Upper lobe of left lung (tissue), 6 donors: ENCODE measurements at regions not wholly inside any gene's neighbourhood (a gene's known extent, or its start where the extent isn't known, plus 50 kb on each side); places are given as distances from the start of the nearest gene placed in this dataset.

ENCODE experiments used
- ATAC-seq, 2 donors: fragments of 200-7000 bp; cut with Tn5 transposase; one replicate each; pipeline ENCODE4 v1.9.1; 2022; ENCODE audit warnings: mild to moderate bottlenecking in 2 of 2, moderate library complexity in 2 of 2; ENCODE audit not compliant: low FRiP score in 2 of 2
- DNase-seq, 2 donors: peaks; one replicate each; pipeline ENCODE4 v3.0.0-alpha.2; 2019 to 2020
- H3K27ac ChIP-seq, 4 donors: fragments of 200-600 bp; sonication (generic); one replicate each; pipeline ENCODE4 v1.5.1; 2016 to 2019
- H3K27me3 ChIP-seq, 4 donors: fragments of 200-600 bp; sonication (generic); one replicate each; pipeline ENCODE4 v1.5.1; 2017 to 2019
- H3K36me3 ChIP-seq, 4 donors: fragments of 200-600 bp; sonication (generic); one replicate each; pipeline ENCODE4 v1.5.1; 2016 to 2019
- H3K4me1 ChIP-seq, 4 donors: fragments of 200-600 bp; sonication (generic); one replicate each; pipeline ENCODE4 v1.5.1; 2018 to 2019
- H3K4me3 ChIP-seq, 4 donors: fragments of 200-600 bp; sonication (generic); one replicate each; pipeline ENCODE4 v1.5.1; 2017 to 2019; ENCODE audit warnings: mild to moderate bottlenecking in 2 of 4, moderate library complexity in 1 of 4
- H3K9me3 ChIP-seq, 4 donors: fragments of 200-600 bp; sonication (generic); one replicate each; pipeline ENCODE4 v1.5.1; 2018 to 2019
- CTCF ChIP-seq, 6 experiments: fragments of 450-650 bp in 4 of 6; fragments of 200-600 bp in 2 of 6; sonication (generic) in 2 of 6; IDR thresholded peaks; one replicate each; pipeline ENCODE4 v1.5.1; 2016 to 2019; ENCODE audit warnings: antibody characterized with exemption in 6 of 6
- EP300 ChIP-seq, 4 donors: sonication (generic); formaldehyde crosslinking; IDR thresholded peaks; one replicate each; pipeline ENCODE4 v1.5.1; 2017; ENCODE audit warnings: antibody characterized with exemption in 4 of 4, control low read depth in 2 of 4
- POLR2A ChIP-seq, 4 donors: fragments of 450-650 bp; IDR thresholded peaks; one replicate each; pipeline ENCODE4 v1.5.1; 2016 to 2017; ENCODE audit warnings: antibody characterized with exemption in 4 of 4, mild to moderate bottlenecking in 2 of 4
- POLR2AphosphoS5 ChIP-seq, 2 donors: sonication (generic); formaldehyde crosslinking; IDR thresholded peaks; one replicate each; pipeline ENCODE4 v1.5.1; 2017; ENCODE audit warnings: antibody characterized with exemption in 2 of 2
- WGBS, 2 donors: methylation state at CpG; one replicate each; pipeline ENCODE4 v1.1.5; 2017 to 2018; 5-methylcytosine and 5-hydroxymethylcytosine counted together
- donor health status: DM: no; HTN: no; CAD: no; lungs with moderate emphysema.
- donor health status: DM: no; HTN: yes; CAD: no; lungs with severe emphysema.

- no peaks in the 10 kb centered on the region for H3K27me3 ChIP-seq
- H3K27ac ChIP-seq: no peak overlapping the region
- ATAC-seq: no peak
- DNase-seq: no peak
- no peaks in the 10 kb centered on the region for H3K9me3 ChIP-seq
- H3K4me1 ChIP-seq: no peaks in the 10 kb centered on the region
- no peaks in the 10 kb centered on the region for H3K36me3 ChIP-seq
- TF ChIP-seq POLR2AphosphoS5 (IDR thresholded peaks at IDR 0.05) (no peak), POLR2A (IDR thresholded peaks at IDR 0.05) (no peak), CTCF (IDR thresholded peaks at IDR 0.05) (no peak), EP300 (IDR thresholded peaks at IDR 0.05) (no peak)
- WGBS, 2 donors: 77 to 85% methylated on average over 7 to 10 of the region's 10 CpGs
- H3K4me3 ChIP-seq: no peak overlapping the region
Observed at GRCh38 chr16:9203956-9204355, 112.5 kb downstream of the HAPSTR1 start.

- Histone ChIP-seq H3K36me3 (no peaks in the 10 kb centered on the region), H3K4me1 (no peaks in the 10 kb centered on the region), H3K9me3 (no peaks in the 10 kb centered on the region), H3K27ac (no peak overlapping the region), H3K4me3 (no peak overlapping the region), H3K27me3 (no peaks in the 10 kb centered on the region)
- 71 to 73% methylated on average over 2 of the region's 2 CpGs for WGBS, 2 donors
- DNase-seq: no peak
- ATAC-seq: no peak
- TF ChIP-seq POLR2AphosphoS5 (IDR thresholded peaks at IDR 0.05) (no peak), CTCF (IDR thresholded peaks at IDR 0.05) (no peak), POLR2A (IDR thresholded peaks at IDR 0.05) (no peak), EP300 (IDR thresholded peaks at IDR 0.05) (no peak)
Observed at GRCh38 chr16:9205661-9206060, 114.2 kb downstream of the HAPSTR1 start.

- DNase-seq (no peak), ATAC-seq (no peak)
- WGBS, 2 donors: 73 to 77% methylated on average over 3 of the region's 3 CpGs
- Histone ChIP-seq H3K9me3 (no peaks in the 10 kb centered on the region), H3K4me3 (no peak overlapping the region), H3K27ac (no peak overlapping the region), H3K36me3 (no peaks in the 10 kb centered on the region), H3K27me3 (no peaks in the 10 kb centered on the region), H3K4me1 (no peaks in the 10 kb centered on the region)
- TF ChIP-seq POLR2A (IDR thresholded peaks at IDR 0.05) (no peak), POLR2AphosphoS5 (IDR thresholded peaks at IDR 0.05) (no peak), CTCF (IDR thresholded peaks at IDR 0.05) (no peak), EP300 (IDR thresholded peaks at IDR 0.05) (no peak)
Observed at GRCh38 chr16:9206156-9206555, 114.7 kb downstream of the HAPSTR1 start.

- Histone ChIP-seq H3K9me3 (no peaks in the 10 kb centered on the region), H3K27me3 (no peaks in the 10 kb centered on the region), H3K4me3 (no peak overlapping the region), H3K27ac (no peak overlapping the region), H3K4me1 (no peaks in the 10 kb centered on the region), H3K36me3 (no peaks in the 10 kb centered on the region)
- DNase-seq (no peak), ATAC-seq (no peak)
- TF ChIP-seq POLR2A (IDR thresholded peaks at IDR 0.05): no peak
- TF ChIP-seq POLR2AphosphoS5 (IDR thresholded peaks at IDR 0.05): no peak
- no peak for TF ChIP-seq EP300 (IDR thresholded peaks at IDR 0.05)
- TF ChIP-seq CTCF (IDR thresholded peaks at IDR 0.05): no peak
- 59 to 81% methylated on average over 4 to 5 of the region's 5 CpGs for WGBS, 2 donors
Observed at GRCh38 chr16:9212621-9213020, 121.2 kb downstream of the HAPSTR1 start.

- Histone ChIP-seq H3K4me3 (no peak overlapping the region), H3K27ac (no peak overlapping the region), H3K4me1 (no peaks in the 10 kb centered on the region), H3K27me3 (no peaks in the 10 kb centered on the region), H3K36me3 (no peaks in the 10 kb centered on the region), H3K9me3 (no peaks in the 10 kb centered on the region)
- 39 to 43% methylated on average over 6 of the region's 6 CpGs for WGBS, 2 donors
- TF ChIP-seq POLR2AphosphoS5 (IDR thresholded peaks at IDR 0.05): no peak
- TF ChIP-seq POLR2A (IDR thresholded peaks at IDR 0.05): no peak
- TF ChIP-seq EP300 (IDR thresholded peaks at IDR 0.05): no peak
- TF ChIP-seq CTCF (IDR thresholded peaks at IDR 0.05): no peak
- no peak for DNase-seq
- ATAC-seq: no peak
Observed at GRCh38 chr16:9219813-9220212, 128.4 kb downstream of the HAPSTR1 start.
